Myocyte (in vitro differentiated cells): ENCODE measurements at regions not wholly inside any gene's neighbourhood (a gene's known extent, or its start where the extent isn't known, plus 50 kb on each side); places are given as distances from the start of the nearest gene placed in this dataset.

ENCODE experiments used
- DNase-seq: peaks from one replicate; pipeline ENCODE4 v3.0.0-alpha.2; 2012; ENCODE audit warnings: low read depth

DNA sequence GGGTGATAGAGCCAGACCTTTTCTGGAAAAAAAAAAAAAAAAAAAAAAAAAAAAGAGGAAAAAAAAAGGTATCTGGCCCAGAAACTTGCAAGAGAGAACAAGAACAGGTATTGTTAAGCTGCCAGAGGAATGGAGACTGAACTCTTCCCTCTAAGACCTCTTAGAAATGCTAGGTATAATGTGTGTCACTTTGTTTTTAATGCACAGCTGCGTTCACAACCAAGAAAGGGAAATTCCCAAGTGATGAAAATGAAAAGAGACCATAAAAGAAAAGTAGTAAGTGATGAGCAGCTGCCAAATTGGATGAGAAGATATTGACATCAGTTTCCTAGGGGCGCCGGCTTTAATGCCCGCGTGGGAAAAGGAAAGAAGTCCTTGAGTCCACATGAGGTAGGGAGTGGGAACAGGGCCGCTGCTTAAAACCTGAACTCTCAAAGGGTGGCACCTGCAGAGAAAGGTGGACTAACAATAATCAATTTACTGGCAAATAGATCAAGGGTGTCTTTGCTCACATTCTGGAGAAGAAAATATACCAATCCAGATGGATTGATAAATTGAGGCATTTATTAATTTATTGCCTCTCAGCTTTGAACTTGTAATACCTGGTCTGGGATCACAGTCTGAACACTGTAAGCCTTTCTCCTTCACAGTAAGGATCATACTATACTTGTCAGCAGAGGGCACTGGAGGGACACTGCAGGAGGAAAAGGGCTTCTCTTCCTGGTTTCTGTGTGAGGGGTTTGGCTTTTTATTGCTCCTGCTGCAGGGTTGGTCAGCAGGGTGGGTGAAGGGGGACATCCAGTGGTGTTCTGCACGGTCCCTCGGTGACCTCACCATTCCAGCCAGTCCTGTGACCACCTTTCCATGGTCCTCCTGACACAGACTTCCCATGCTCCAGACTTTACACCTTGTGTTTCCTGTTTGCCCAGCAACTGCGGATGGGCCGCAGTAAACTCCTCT is 131.6 kb downstream of the AQP9 start:
- DNase-seq, result peak; percentile 83

DNA sequence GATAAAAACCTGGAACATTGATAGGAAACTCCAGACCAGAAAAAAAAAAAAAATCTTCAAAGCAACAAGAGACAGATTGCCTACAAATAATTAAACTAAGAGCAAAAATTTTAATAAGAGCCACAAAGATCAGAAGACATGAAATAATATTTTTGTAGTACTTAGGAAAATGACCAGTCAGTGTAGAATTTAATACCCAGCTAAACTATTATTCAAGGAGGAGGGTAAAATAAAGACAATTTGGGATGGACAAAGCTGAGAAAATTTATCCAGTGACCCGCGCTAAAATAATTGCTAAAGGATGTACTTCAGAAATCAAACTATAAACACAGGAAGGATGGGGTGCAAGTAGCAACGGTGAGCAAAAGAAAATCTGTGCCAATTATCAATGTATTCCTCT is 133.2 kb downstream of the AQP9 start:
- DNase-seq, result no peak

DNA sequence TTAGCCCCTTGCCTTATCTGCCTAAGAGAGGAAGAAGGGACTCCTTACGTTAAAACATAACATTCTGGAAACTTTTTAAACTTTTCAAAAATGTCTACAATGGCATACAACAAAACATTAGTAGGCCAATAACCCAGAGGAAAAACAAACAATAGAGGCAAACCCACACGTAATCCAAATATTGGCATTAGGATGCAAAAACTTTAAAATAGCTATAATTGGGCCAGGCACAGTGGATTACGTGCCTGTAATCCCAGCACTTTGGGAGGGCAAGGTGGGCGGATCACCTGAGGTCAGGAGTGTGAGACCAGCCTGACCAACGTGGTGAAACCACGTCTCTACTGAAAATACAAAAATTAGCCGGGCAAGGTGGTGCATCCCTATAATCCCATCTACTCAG is 134.9 kb downstream of the AQP9 start:
- no peak for DNase-seq

DNA sequence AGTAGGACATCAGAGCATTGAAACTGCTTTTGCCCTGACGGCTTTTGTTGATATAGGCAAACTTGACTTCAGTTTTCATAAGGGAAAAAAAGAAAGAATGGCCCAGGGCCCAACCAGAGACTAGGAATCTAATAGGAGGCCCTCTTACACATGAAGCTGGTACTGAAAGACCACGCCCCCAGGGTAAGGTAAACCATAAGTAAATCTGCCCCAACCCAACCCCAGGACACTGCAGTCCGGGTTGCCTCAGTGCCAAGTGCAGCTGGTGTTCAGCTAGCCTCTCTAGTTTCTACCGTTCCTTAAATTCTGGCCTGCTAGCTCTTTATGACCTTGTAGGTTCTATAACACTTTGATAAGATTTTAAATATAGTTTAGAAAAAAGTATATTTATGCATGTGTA is 136.7 kb downstream of the AQP9 start:
- no peak for DNase-seq

DNA sequence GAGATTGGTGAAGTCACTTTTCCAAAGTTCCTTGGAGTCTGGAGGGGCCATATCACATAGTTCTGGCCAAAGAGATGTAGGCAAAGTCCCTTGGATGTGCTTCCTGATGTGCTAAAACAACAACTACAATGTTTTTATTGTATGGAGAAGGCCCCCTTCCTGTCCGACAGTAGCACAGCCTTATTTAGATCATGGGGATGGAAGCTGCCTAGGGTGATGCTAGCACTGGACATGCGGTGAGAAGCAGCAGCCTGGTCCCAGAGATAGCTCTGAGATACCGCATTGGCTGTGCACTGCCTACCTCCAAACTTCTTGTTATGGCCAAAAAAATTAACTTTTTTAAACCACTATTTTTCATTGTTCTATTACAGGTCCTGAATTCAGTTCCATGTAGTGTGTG is 137.6 kb downstream of the AQP9 start:
- no peak for DNase-seq

DNA sequence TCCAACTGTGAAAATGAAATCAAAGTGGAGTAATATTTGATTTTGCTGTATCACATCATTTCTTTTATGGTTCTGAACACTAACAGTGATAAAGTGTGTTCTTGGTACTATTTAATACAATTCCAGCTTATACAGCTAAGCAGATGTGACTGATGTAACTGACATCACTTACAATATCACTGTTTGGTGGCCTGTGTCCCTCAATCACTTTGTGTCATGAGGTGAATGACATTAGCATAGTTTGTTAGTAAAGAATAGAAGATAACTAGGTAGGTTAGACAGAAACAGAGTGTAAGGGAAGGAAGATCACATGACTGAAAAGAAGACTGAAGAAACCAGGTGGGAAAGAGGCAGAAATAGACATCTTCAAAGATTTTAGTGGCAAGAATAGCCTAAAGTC is 138.7 kb downstream of the AQP9 start:
- DNase-seq, result no peak

DNA sequence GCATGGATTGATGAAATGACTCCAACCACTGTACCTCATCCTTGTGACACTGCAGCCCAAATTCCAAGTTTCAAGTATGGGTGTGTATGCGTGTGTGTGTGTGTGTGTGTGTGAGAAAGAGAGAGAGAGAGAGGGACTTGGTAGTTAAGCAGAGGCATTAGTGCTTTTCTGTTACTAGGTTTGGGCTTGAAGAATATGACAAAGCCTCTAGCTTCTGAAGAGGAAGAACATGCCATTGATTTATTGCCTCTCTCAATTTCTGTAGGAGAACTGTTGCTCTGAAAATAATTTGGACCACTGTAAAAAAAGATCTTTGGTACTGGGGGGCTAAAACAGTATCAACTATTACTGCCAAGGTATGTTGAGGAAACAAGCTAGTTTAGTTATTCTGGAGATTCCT is 139.2 kb downstream of the AQP9 start:
- DNase-seq, result no peak

DNA sequence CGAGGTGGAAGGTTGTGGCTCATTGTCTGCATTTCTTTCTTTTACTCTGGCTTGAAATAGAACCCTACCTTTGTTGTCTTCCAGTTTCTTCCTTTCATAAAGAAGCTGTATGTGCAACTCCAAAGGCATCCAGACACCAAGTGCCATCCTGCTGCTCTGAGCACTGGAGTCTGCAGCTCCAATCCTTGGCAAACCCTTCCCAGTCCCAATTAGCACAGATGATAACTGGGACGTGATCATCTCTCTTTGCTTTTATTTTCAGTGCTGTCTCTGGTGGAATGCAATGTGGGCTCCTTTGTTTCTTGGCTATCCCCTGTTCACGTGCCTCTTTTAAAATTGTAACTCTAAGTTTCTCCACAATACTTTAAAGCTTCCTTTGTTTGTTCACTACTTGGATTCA is 140.9 kb downstream of the AQP9 start:
- no peak for DNase-seq

DNA sequence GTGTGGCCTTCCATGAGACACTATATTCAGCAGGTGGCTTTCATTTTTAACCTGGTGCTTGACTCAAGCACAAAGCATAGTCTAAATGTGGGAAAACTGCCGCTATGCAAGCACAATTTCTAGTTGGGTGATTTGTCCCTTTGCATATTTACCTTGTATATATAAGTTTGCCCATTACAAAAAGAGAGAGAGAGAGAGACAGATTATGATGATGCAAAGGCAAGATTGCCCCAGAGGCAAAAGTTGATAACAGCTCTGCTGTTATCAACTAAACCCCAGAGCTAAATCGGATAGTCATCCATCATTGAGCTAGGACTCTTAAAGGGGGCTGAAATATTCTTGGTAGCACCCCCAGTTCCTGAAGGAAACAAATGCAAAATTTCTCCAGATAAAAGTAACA is 141.5 kb downstream of the AQP9 start:
- DNase-seq, result no peak

DNA sequence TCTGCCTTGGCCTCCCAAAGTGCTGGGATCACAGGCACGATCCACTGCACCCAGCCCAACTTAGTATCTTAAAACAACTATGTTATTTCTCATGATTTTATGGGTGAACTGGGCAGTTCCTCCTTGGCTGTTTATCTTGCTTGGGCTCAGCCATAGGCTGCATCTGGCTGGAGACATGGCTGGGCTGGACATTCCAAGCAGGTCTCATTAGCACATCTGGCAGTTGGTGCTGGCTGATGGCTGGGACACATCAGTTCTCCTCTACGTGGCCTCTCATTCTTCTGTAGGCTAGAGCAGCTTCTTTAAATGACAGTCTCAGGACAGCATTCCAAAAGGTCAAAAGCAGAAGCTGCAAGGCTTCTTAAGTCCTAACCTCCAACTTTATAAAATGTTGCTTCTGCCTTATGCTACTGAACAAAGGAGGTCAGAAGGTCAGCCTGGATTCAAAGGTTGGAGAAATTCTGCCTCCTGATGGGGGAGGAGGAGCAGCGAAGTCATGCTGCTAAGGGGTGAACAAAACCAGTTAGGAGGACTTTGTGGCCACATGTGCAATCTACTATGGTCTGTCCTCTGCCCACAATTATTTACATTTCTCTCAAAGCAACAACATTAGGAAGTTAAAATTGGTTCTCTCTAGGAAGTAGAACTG is 144.0 kb downstream of the AQP9 start:
- DNase-seq, result peak; percentile 23

DNA sequence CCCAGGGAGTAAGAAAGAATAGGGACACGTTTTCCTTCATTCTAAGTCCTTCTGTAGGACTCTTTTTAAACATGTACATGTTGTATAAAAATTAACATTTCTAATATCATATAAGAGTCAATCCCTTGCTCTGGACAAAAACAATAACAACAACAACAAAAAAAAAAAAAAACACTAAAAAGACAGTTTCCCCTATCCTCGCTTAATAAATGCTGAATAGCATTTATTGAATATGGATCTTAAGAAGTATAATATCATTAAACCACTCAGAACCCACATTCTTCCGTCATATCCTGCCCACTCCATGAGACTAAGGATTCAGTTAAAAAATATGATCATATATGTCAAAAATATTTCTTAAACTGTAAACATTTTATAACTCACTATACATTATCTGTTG is 145.1 kb downstream of the AQP9 start:
- DNase-seq, result no peak

DNA sequence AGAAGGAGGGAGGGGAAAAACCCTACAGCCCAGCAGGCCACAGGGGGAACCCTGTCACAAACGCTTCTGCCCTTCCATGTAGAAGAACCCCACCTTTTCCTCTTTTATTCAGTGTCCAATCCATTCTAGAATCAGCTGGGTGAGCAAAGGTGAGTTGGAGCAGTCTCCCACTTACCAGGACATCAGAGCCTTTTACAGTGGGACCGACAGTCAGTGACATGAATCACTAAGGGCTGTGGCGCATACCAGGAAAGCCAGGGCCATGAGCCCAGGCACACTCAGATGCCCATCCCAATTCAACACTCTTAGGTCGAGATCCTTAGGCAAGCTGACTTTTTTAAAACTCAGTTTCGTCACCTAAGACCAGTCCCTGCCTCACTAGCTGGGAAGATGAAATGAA is 146.1 kb downstream of the AQP9 start:
- peak; percentile 48 for DNase-seq

DNA sequence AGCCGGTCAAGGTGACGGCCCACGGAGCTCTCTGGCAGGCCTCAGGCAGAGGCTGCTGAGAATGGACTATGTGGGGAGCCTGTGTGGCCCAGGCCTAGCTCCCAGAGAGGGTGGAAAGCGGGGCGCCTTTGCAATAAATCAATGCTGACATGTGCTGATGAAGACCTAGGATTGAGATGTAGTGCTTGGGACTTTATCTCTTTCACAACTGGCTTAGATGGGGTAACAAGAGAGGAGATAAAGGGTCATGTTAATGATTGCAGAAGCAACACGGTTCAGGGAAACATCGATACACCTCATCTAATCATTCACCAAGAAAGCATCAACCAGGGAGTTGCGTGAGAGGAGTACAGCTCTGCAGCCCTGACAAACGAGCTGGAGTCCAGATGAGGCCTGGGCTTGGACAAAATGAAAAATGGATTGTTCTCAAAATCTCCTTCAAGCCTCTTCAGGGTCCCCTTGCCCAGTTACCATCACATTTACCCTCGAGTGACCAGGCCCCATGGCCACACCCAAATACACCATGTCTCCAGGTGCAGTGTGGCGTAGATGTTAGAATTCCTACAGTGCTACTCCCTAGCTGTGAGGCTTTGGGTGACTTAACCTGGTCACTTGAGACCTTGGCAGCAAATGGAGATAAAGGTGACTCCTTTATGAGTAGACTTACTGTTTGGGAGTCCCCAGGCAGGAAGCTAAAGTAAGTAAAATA is 146.4 kb upstream of the LIPC start:
- no peak for DNase-seq

DNA sequence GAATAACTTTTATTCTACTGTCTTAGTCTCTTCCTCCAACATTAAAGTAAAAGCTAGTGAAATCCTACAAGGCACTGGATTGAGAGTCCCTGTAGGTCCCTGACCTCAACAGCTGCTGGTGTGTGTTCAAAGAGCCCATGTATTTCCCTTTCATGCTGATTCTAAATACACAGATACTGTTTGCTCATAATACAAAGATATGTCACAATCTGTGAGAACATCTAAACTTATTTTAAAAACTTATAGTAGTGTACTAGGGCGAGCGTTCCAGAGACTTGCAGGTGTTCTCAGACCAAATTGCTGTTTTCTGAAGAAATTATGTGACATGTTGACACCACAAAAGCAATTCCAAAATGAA is 145.9 kb upstream of the LIPC start:
- peak; percentile 34 for DNase-seq

DNA sequence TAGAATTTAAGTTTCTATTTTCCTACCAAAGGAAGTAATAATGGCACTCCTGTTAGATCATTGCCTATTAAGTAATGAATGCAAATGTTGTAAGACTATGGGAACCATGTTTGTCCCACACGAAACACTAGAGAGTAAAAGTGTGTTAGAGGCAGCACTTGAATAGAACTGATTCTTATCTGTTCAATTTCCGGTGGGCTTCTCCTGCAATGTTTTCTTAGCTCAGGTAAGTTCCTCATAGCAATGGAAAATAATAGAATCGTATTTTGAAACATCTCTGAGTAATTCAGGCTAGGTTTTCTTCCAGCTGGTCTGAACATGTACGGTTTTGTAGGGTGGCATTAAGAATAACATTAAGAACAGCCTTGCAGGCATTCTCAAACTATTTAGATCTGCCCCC is 145.3 kb upstream of the LIPC start:
- DNase-seq, result no peak

DNA sequence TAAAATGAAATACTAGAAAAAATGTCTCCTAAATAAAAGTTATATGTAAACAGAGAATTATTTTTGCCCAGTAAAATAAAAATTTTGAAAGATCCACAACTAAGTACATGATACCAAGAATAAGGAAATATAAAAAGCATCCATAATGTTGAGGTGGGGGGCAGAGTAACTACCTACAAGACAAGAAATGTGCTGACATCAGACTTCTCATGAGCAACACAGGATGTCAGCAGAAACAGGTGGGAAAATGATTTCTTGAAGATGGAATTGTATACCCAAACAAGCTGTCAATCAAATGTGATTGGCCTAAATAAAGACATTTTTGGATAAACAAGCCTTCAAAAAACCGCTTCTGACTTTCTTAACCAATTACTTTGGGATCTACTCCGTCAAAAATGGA is 143.9 kb upstream of the LIPC start:
- no peak for DNase-seq

DNA sequence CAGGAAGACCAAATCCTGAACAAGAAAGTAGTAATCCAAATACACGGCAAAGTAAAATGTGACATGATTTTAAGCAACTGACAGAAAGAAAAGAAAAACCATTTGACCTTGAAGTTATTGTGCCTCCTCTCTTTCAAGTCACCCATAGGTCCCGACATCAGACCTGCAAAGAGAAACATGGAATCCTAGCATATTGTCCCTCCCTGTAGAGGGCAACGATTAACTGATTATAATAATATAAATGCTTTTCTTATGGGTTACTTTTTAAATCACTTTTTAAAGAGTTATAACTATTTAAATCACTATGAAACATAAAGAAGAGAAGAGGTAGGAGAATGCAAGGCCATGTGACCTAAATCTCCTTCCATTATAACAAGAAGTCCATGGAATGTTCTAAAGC is 143.2 kb upstream of the LIPC start:
- DNase-seq, result no peak

DNA sequence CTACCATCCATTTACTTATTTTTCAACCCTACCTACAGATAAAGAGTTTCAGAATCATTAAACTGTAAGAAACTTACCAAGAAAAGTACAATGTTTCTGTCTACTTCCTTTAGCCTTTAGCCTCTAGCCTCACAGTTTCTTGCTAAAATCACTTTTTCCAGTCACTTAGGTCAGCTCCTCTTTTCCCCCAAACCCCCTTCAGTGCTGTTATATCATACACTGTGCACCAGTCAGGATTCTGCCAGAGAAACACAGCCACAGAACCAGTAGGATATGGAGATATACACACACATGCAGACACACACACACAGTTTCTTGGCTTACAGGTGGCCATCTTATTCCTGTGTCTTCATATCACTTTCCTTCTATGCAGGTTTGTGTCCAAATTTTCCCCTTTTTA is 139.9 kb upstream of the LIPC start:
- no peak for DNase-seq

DNA sequence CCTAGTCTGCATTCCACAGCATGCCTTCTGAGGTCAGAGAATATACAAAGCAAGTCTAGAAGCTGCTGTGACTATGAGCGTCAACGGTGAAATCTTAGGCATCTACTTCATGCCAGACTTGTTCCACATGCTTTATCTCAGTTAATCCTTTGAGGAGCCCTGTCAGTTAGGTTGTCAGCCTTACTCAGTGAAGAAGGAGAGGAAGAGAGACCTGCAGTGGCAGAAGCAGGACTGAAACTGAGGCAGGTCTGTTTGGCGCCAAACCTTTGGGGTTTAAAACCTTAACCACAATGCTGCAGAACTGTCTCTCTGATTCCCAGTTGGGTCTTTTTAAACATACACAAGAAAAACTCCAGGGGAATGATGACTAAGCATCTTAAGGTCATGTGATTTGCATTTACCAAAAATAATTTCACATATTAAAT is 139.0 kb upstream of the LIPC start:
- no peak for DNase-seq

DNA sequence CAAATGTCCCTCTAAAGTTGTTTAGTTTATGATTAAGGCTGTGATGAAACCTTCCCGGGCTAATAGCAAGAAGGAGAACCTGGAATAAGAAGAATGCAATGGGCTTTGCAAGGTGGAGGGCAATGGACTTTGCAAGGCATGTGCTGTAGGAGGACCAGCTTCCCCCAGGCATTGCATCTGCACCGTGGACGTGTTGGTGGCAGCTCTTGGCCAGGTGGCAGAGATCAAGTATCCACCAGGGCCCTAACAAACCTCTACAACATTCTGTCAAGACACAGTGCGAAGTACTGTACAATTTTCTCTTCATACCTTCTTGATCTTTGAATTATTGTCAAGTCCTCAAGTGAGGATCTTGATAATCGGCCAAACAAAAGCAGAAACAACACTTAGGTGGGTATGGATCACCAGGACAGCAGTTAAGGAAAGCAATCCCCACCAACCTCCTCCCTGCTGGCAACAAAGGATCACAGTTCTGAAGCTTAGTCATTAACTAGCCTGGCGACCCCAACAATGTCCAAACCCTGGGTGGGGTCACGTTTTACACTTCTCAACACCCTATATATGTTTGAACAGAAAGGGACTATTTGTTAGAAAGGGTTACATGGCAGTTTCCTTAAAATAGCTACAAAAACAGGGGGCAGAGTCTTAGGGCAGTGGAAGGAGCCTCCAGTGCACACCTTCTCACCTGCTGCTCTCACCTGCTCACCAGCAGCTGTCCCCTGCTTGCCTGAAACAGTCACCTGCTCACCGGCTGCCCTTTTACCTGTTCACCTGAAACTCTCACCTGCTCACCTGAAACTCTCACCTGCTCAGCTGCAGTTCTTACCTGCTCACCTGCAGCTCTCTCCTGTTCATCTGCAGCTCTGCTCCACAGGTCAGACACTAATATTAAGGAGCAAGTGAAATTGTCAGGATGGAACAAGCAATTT is 137.9 kb upstream of the LIPC start:
- DNase-seq, result no peak

DNA sequence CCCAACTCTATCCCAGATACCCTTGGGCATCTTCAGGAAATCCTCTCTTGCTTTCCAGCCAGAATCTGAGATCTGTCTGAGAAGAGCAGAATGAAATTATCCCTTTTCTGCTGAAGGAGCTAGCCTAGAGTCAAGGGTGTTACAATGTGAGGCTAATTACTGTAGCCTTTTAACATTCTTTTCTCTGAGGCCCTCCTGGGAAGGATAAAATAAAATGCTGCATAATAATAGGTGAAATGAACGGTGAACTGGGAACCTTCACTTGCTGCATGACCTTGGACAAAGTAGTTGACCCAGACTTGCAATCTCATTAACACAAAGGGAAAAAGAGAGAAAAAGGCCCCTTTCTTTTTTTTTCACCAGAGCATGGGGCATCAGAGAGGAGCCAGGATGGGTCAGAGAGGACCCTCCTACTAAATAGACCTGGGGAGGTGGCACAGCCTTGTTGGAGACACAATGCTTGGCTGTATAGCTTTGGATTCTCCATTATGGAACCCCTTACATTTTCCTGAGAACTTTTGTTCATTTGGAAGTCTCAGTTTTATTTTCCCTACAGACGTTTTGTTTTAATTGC is 137.0 kb upstream of the LIPC start:
- DNase-seq, result no peak
